K562 (cell line): ENCODE measurements at regions not wholly inside any gene's neighbourhood (a gene's known extent, or its start where the extent isn't known, plus 50 kb on each side); places are given as distances from the start of the nearest gene placed in this dataset.
A peak's percentile ranks its signal among the peaks of the same experiment; 100 is the strongest.

Experiments used
- ADNP ChIP-seq: fragments of 200-800 bp; sonication (Bioruptor generic); IDR thresholded peaks from 2 replicates; pipeline ENCODE4 v1.6.1; 2016; ENCODE audit warnings: missing genetic modification characterization, missing compliant biosample characterization
- ARID1B ChIP-seq: fragments of 450-650 bp; IDR thresholded peaks from 2 replicates; pipeline ENCODE4 v1.6.1; 2016; ENCODE audit warnings: antibody characterized with exemption, mild to moderate bottlenecking, inconsistent platforms
- ATF3 ChIP-seq, 2 experiments: fragments of 450-650 bp in 1 of 2; sonication (generic) in 1 of 2; formaldehyde crosslinking in 1 of 2; IDR thresholded peaks in 1 of 2; conservative IDR thresholded peaks in 1 of 2; 2 replicates each; pipeline versions ENCODE4 v1.6.1 to v1.8.1; 2016 to 2023; ENCODE audit warnings: mild to moderate bottlenecking in 2 of 2, moderate library complexity in 2 of 2, inconsistent platforms in 1 of 2, missing genetic modification reagents in 1 of 2
- CHAMP1 ChIP-seq: fragments of 450-650 bp; IDR thresholded peaks from 2 replicates; pipeline ENCODE4 v1.6.1; 2016; ENCODE audit warnings: mild to moderate bottlenecking
- ESRRA ChIP-seq: fragments of 450-650 bp; IDR thresholded peaks from 2 replicates; pipeline ENCODE4 v1.6.1; 2014; ENCODE audit warnings: low read depth, mild to moderate bottlenecking, moderate library complexity, borderline replicate concordance
- FOXJ2 ChIP-seq: fragments of 200-800 bp; sonication (Bioruptor generic); IDR thresholded peaks from 2 replicates; pipeline ENCODE4 v1.6.1; 2016; ENCODE audit warnings: missing genetic modification characterization, missing compliant biosample characterization
- HDAC2 ChIP-seq: fragments of 450-650 bp; IDR thresholded peaks from 2 replicates; pipeline ENCODE4 v1.6.1; 2016; ENCODE audit warnings: mild to moderate bottlenecking
- JUND ChIP-seq, 2 experiments: IDR thresholded peaks; 2 replicates in 1 of 2; 3 replicates in 1 of 2; pipeline ENCODE4 v1.6.1; 2011; ENCODE audit warnings: borderline replicate concordance in 2 of 2, low read depth in 2 of 2, low read length in 2 of 2, improper control_type of control experiment in 1 of 2, missing biosample characterization in 1 of 2, missing genetic modification characterization in 1 of 2, missing genetic modification reagents in 1 of 2
- MAFK ChIP-seq: IDR thresholded peaks from 2 replicates; pipeline ENCODE4 v1.6.1; 2011; ENCODE audit warnings: low read length, improper control_type of control experiment
- MCM7 ChIP-seq, 2 experiments: fragments of 450-650 bp; IDR thresholded peaks; 2 replicates each; pipeline ENCODE4 v1.6.1; 2016 to 2018
- MNT ChIP-seq, 2 experiments: fragments of 450-650 bp; conservative IDR thresholded peaks; 2 replicates each; pipeline ENCODE4 v1.6.1; 2017; ENCODE audit warnings: mild to moderate bottlenecking in 2 of 2, moderate library complexity in 2 of 2
- PHB ChIP-seq: fragments of 250-450 bp; sonication (Bioruptor Pico); IDR thresholded peaks from 2 replicates; pipeline ENCODE4 v1.5.0; 2021
- PHB2 ChIP-seq: fragments of 450-650 bp; IDR thresholded peaks from 2 replicates; pipeline ENCODE4 v1.6.1; 2017; ENCODE audit warnings: low read depth
- ZMIZ1 ChIP-seq, 2 experiments: fragments of 150-350 bp in 1 of 2; IDR thresholded peaks; 2 replicates each; pipeline ENCODE4 v1.6.1; 2012 to 2016; ENCODE audit warnings: low read depth in 2 of 2, low read length in 2 of 2, mild to moderate bottlenecking in 1 of 2, moderate library complexity in 1 of 2
- ZNF263 ChIP-seq: sonication (generic); formaldehyde crosslinking; IDR thresholded peaks from 2 replicates; pipeline ENCODE4 v1.8.0; 2022; ENCODE audit warnings: mild to moderate bottlenecking, missing genetic modification reagents, borderline replicate concordance
- ZNF639 ChIP-seq, 2 experiments: fragments of 200-800 bp in 1 of 2; sonication (Bioruptor generic) in 1 of 2; sonication (generic) in 1 of 2; formaldehyde crosslinking in 1 of 2; IDR thresholded peaks in 1 of 2; conservative IDR thresholded peaks in 1 of 2; 2 replicates each; pipeline versions ENCODE4 v1.5.0 to v1.6.1; 2016 to 2020; ENCODE audit warnings: missing compliant biosample characterization in 1 of 2, missing genetic modification characterization in 1 of 2, missing genetic modification reagents in 1 of 2

GRCh38 chr10:64508029-64508661 lies 986.9 kb downstream of the REEP3 start (continued):
- TF ChIP-seq JUND (IDR thresholded peaks at IDR 0.05; ENCODE audit: borderline replicate concordance, low read depth, low read length) (peak; percentile 76; the same call in 1 of the 2 replicates), JUND (tag; IDR thresholded peaks at IDR 0.05; ENCODE audit: borderline replicate concordance, low read depth, low read length) (no peak; the same call in 2 of the 3 replicates), ESRRA (peak; percentile 97; the same call in 1 of the 2 replicates), PHB2 (0 out of 2 replicates have a peak, but pooled peaks have one; percentile 40), MAFK (no peak; the same call in 1 of the 2 replicates), MNT (conservative IDR thresholded peaks at IDR 0.05) (peak in 1 of 2 experiments; percentile 53; a peak in 1 of 4 replicates), ADNP (peak; percentile 76), MCM7 (IDR thresholded peaks at IDR 0.05) (no peak), ZNF263 (CRISPR knock-in tag) (no peak), ATF3 (IDR thresholded peaks at IDR 0.05) (0 out of 2 replicates have a peak, but pooled peaks have one; percentile 11), ATF3 (CRISPR knock-in tag; conservative IDR thresholded peaks at IDR 0.05) (no peak), ZMIZ1 (IDR thresholded peaks at IDR 0.05; ENCODE audit: low read depth in 2 of 2, low read length in 2 of 2) (peak in 1 of 2 experiments; percentile 92; a peak in 2 of 4 replicates), HDAC2 (peak; percentile 94), PHB (CRISPR knock-in tag) (no peak), FOXJ2 (tag) (peak; percentile 89), ARID1B (peak; percentile 99), ZNF639 (CRISPR knock-in tag; conservative IDR thresholded peaks at IDR 0.05 in 1 of 2, IDR thresholded peaks at IDR 0.05 in 1 of 2) (peak in 1 of 2 experiments; percentile 58; a peak in 2 of 4 replicates), CHAMP1 (peak; percentile 95)
